ENCODE measurements at regions not wholly inside any gene's neighbourhood (a gene's known extent, or its start where the extent isn't known, plus 50 kb on each side); places are given as distances from the start of the nearest gene placed in this dataset.

DNA sequence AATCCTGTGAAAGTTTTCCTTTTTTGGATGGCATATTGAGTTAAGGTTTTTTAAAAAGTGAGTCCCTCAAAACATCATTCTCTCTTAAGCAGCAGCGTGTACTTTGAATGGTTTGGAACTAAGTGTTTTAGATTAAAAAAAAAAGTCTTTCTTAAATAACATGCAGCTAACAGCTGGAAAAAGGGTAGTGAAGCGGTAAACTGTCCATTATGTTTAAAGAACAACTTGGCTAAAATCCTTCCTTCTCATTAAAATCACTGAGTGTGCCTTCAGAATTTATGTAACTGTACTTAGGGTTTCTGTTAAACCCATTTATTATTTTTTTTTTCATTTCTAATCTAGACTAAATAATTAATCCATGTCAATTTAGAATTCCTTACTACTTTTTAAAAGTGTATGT lies 254.2 kb upstream of the ADAMTS5 start:
- TF ChIP-seq, protein P1, sequence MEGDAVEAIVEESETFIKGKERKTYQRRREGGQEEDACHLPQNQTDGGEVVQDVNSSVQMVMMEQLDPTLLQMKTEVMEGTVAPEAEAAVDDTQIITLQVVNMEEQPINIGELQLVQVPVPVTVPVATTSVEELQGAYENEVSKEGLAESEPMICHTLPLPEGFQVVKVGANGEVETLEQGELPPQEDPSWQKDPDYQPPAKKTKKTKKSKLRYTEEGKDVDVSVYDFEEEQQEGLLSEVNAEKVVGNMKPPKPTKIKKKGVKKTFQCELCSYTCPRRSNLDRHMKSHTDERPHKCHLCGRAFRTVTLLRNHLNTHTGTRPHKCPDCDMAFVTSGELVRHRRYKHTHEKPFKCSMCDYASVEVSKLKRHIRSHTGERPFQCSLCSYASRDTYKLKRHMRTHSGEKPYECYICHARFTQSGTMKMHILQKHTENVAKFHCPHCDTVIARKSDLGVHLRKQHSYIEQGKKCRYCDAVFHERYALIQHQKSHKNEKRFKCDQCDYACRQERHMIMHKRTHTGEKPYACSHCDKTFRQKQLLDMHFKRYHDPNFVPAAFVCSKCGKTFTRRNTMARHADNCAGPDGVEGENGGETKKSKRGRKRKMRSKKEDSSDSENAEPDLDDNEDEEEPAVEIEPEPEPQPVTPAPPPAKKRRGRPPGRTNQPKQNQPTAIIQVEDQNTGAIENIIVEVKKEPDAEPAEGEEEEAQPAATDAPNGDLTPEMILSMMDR (conservative IDR thresholded peaks at IDR 0.05; ENCODE audit: low read depth, low read length) = no peak
- no peak for TF ChIP-seq EZH2 (IDR thresholded peaks at IDR 0.05; ENCODE audit: borderline replicate concordance, low read depth, low read length, poor library complexity, severe bottlenecking)

Measured in A673 (cell line).